Psoas muscle (tissue), 7 donors: ENCODE measurements at regions not wholly inside any gene's neighbourhood (a gene's known extent, or its start where the extent isn't known, plus 50 kb on each side); places are given as distances from the start of the nearest gene placed in this dataset.
A peak's percentile ranks its signal among the peaks of the same experiment; 100 is the strongest.

Experiments used
- ATAC-seq, 4 donors: fragments of 200-7000 bp; cut with Tn5 transposase; one replicate each; pipeline ENCODE4 v1.9.1; 2020; ENCODE audit warnings: moderate library complexity in 3 of 4, mild to moderate bottlenecking in 2 of 4
- DNase-seq, 2 donors: peaks; one replicate each; pipeline ENCODE4 v3.0.0-alpha.2; 2020
- H3K27ac ChIP-seq: fragments of 200-600 bp; one replicate; pipeline ENCODE4 v1.8.0; 2022
- H3K27me3 ChIP-seq, 3 donors: fragments of 200-600 bp in 1 of 3; one replicate each; pipeline versions ENCODE4 v1.6.1 to v1.8.0; 2013 to 2022; ENCODE audit warnings: low read length in 2 of 3, mild to moderate bottlenecking in 2 of 3, moderate library complexity in 1 of 3; ENCODE audit not compliant: insufficient read depth in 3 of 3
- H3K36me3 ChIP-seq, 2 donors: fragments of 200-600 bp in 1 of 2; one replicate each; pipeline versions ENCODE4 v1.6.1 to v1.8.0; 2013 to 2022; ENCODE audit warnings: low read depth in 1 of 2, mild to moderate bottlenecking in 1 of 2, moderate library complexity in 1 of 2; ENCODE audit not compliant: insufficient read depth in 1 of 2
- H3K4me1 ChIP-seq: fragments of 200-600 bp; one replicate; pipeline ENCODE4 v1.8.0; 2022
- H3K4me3 ChIP-seq: fragments of 200-600 bp; one replicate; pipeline ENCODE4 v1.8.0; 2022; ENCODE audit warnings: mild to moderate bottlenecking
- H3K9me3 ChIP-seq: fragments of 200-600 bp; one replicate; pipeline ENCODE4 v1.8.0; 2022
- WGBS, 3 donors: extraction: QIAGEN DNeasy Blood & Tissue Kit; methylation state at CpG; one replicate each; pipeline versions ENCODE4 v1.1.6 to v1.1.7; 2013; 5-methylcytosine and 5-hydroxymethylcytosine counted together
- intact Hi-C, 2 donors: fragments of 100-400 bp; cut with DNase I; formaldehyde crosslinking; loops; one replicate each; pipeline versions ENCODE4 v1.11.0 to v1.14.2; 2022
- TF ChIP-seq, protein P1 (sequence below): fragments of 200-600 bp; IDR thresholded peaks from one replicate; pipeline ENCODE4 v1.8.0; 2022; ENCODE audit warnings: antibody characterized with exemption
- donor health status: healthy with polysubstance abuse.
- donor health status: DM: no; HTN: no; CAD: no; lungs with moderate emphysema.
- donor health status: Bipolar disorder and iron deficiency.
- donor health status: healthy.
- donor health status: DM: yes; HTN: yes; CAD: no.
- donor health status: DM: no; HTN: no; CAD: no.
- donor health status: DM: yes; HTN: yes; CAD: no.

DNA sequence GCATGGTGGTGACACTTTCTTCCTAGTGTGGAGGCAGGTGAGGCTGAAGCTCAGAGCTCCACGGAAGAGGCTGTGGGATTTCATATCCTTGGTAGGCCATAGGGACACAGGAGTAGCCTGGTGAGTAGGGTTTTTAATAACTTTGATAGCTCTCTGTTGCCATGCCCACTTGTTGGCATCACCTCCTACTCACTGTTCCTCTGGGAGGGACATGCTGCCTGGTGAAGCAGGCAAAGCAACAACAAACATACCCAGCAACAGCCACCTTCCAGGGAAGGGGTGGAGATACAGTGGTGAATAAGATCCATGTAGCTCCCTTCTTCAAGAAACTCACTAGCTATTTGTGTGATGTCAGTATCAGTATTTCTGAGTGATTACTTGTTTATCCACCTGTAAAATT, 285.4 kb downstream of the CLIC5 start:
- WGBS, 3 donors: 76 to 100% (median 84%) methylated on average over 1 of the region's 1 CpG
- Histone ChIP-seq H3K9me3 (no peaks in the 10 kb centered on the region), H3K4me1 (no peaks in the 10 kb centered on the region), H3K27ac (no peak overlapping the region), H3K27me3 (no peaks in the 10 kb centered on the region), H3K4me3 (no peak overlapping the region), H3K36me3 (no peaks in the 10 kb centered on the region)
- TF ChIP-seq, protein P1, sequence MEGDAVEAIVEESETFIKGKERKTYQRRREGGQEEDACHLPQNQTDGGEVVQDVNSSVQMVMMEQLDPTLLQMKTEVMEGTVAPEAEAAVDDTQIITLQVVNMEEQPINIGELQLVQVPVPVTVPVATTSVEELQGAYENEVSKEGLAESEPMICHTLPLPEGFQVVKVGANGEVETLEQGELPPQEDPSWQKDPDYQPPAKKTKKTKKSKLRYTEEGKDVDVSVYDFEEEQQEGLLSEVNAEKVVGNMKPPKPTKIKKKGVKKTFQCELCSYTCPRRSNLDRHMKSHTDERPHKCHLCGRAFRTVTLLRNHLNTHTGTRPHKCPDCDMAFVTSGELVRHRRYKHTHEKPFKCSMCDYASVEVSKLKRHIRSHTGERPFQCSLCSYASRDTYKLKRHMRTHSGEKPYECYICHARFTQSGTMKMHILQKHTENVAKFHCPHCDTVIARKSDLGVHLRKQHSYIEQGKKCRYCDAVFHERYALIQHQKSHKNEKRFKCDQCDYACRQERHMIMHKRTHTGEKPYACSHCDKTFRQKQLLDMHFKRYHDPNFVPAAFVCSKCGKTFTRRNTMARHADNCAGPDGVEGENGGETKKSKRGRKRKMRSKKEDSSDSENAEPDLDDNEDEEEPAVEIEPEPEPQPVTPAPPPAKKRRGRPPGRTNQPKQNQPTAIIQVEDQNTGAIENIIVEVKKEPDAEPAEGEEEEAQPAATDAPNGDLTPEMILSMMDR: no peak
- DNase-seq (no peak), ATAC-seq (no peak)
- intact Hi-C loops: no loop called here

DNA sequence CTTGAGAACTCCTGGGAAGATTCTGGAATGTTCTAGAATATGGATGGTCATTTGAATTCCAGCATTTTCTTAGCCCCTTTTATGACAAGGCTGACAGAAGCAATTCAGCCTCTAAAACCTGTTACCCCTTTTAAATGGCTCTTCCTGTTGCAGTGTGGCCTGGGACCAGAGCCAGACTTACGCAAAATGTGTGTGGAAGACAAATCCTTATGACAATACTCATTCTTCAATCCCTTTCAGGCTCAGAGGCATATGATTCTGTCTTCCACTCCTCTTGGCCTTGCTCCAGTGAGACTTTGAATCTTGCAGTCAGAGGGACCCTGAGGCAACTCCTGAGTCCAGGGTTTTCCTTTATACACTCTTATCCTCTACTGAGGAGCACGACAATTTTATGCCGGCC, 287.0 kb downstream of the CLIC5 start:
- no peak overlapping the region for H3K27ac ChIP-seq
- H3K4me3 ChIP-seq: no peak overlapping the region
- no peaks in the 10 kb centered on the region for H3K27me3 ChIP-seq
- intact Hi-C loops: no loop called here
- no peaks in the 10 kb centered on the region for H3K36me3 ChIP-seq
- ATAC-seq (no peak), DNase-seq (no peak)
- WGBS, 3 donors: 69 to 72% (median 71%) methylated on average over 3 of the region's 3 CpGs
- TF ChIP-seq, protein P1: no peak
- H3K9me3 ChIP-seq: no peaks in the 10 kb centered on the region
- no peaks in the 10 kb centered on the region for H3K4me1 ChIP-seq

DNA sequence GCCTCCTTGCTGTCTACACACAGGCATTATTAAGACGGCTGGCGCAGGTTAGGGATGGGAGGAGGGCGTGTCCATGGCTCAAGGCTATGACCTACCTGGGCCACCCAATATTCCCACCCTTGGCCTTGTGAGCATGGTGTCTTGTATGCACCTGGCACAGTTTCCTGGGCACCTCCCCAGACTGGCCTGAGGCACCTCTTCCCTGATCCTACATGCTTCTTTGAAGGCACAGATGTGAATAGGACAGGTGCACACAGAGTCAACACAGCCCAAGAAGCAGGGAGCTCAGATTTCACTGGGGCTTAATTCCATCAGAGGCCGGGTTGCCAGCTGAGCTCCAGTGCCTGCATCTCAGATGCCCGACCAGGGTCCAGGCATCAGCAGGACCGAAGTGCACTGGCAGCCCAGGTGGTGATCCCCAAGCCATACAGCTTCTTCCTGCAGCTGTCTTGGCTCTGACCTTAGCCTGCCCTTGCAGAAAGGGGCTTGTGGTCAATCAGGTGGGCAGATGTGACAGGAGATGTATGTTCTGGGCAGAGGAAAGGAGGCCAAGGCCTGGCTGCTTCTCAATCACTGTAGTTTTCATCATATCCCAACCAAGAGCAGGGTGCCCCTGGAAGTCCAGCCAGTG, 287.7 kb downstream of the CLIC5 start:
- no peaks in the 10 kb centered on the region for H3K36me3 ChIP-seq
- TF ChIP-seq, protein P1: no peak
- H3K27me3 ChIP-seq: peaks cover 0 to 1% (median 0%) of the 10 kb centered on the region in 3 donors
- no peaks in the 10 kb centered on the region for H3K4me1 ChIP-seq
- intact Hi-C loops: no loop called here
- WGBS, 3 donors: 65 to 78% (median 70%) methylated on average over 6 of the region's 6 CpGs
- H3K9me3 ChIP-seq: no peaks in the 10 kb centered on the region
- DNase-seq: no peak
- H3K4me3 ChIP-seq: no peak overlapping the region
- H3K27ac ChIP-seq: no peak overlapping the region
- no peak for ATAC-seq

GRCh38 chr6:45727228-45727627, 288.4 kb downstream of the CLIC5 start:
- 36 to 54% (median 36%) methylated on average over 2 of the region's 2 CpGs for WGBS, 3 donors
- no peak for DNase-seq

More at GRCh38 chr6:45727228-45727627, 288.4 kb downstream of the CLIC5 start:
- intact Hi-C loops: no loop called here
- ATAC-seq: peak in 3 of 4 donors; percentile 21 to 42 (median 30)
- Histone ChIP-seq H3K36me3 (no peaks in the 10 kb centered on the region), H3K9me3 (no peaks in the 10 kb centered on the region), H3K27ac (no peak overlapping the region), H3K27me3 (peaks cover 0 to 1% (median 0%) of the 10 kb centered on the region in 3 donors), H3K4me3 (no peak overlapping the region), H3K4me1 (no peaks in the 10 kb centered on the region)
- TF ChIP-seq, protein P1: no peak
